Right atrium auricular region (tissue), 2 donors: ENCODE measurements at regions not wholly inside any gene's neighbourhood (a gene's known extent, or its start where the extent isn't known, plus 50 kb on each side); places are given as distances from the start of the nearest gene placed in this dataset.

Source experiments
- DNase-seq: peaks from one replicate; pipeline ENCODE4 v3.0.0-alpha.2; 2019; ENCODE audit warnings: low spot score
- H3K27ac ChIP-seq, 2 donors: fragments of 200-600 bp; sonication (generic); 1 replicate in 1 of 2; 2 replicates in 1 of 2; pipeline ENCODE4 v1.5.1; 2016 to 2019
- H3K27me3 ChIP-seq, 2 donors: fragments of 200-600 bp; sonication (generic); one replicate each; pipeline versions ENCODE4 v1.5.1 to v1.6.0; 2017 to 2019
- H3K36me3 ChIP-seq: fragments of 200-600 bp; sonication (generic); one replicate; pipeline ENCODE4 v1.5.1; 2016
- H3K4me1 ChIP-seq, 2 donors: fragments of 200-600 bp; sonication (generic); one replicate each; pipeline versions ENCODE4 v1.5.1 to v1.6.0; 2017 to 2019
- H3K4me3 ChIP-seq, 2 donors: fragments of 200-600 bp; sonication (generic); 1 replicate in 1 of 2; 2 replicates in 1 of 2; pipeline ENCODE4 v1.5.1; 2017 to 2019; ENCODE audit warnings: mild to moderate bottlenecking in 1 of 2, moderate library complexity in 1 of 2
- H3K9me3 ChIP-seq, 2 donors: fragments of 200-600 bp; sonication (generic); one replicate each; pipeline ENCODE4 v1.5.1; 2019
- TF ChIP-seq, protein P1 (sequence below), 2 donors: fragments of 200-600 bp; sonication (generic); IDR thresholded peaks; one replicate each; pipeline ENCODE4 v1.5.1; 2019; ENCODE audit warnings: antibody characterized with exemption in 2 of 2

DNA sequence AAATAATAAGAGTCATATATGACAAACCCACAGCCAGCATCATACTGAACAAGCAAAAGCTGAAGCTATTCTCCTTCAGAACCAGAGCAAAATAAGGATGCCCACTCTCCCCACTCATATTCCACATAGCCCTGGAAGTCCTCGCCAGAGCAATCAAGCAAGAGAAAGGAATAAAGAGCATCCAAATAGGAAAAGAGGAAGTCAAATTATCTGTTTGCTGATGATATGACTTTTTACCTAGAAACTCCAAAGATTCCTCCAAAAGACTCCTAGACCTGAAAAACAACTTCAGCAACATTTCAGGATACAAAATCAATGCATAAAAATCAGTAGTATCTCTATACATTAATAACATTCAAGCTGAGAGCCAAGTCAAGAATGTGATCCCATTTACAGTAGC is 217.5 kb downstream of the ABCC12 start:
- no peak for DNase-seq
- peaks cover 0 to 12% of the 10 kb centered on the region in 2 donors for H3K9me3 ChIP-seq
- H3K27ac ChIP-seq: no peak overlapping the region
- TF ChIP-seq, protein P1, sequence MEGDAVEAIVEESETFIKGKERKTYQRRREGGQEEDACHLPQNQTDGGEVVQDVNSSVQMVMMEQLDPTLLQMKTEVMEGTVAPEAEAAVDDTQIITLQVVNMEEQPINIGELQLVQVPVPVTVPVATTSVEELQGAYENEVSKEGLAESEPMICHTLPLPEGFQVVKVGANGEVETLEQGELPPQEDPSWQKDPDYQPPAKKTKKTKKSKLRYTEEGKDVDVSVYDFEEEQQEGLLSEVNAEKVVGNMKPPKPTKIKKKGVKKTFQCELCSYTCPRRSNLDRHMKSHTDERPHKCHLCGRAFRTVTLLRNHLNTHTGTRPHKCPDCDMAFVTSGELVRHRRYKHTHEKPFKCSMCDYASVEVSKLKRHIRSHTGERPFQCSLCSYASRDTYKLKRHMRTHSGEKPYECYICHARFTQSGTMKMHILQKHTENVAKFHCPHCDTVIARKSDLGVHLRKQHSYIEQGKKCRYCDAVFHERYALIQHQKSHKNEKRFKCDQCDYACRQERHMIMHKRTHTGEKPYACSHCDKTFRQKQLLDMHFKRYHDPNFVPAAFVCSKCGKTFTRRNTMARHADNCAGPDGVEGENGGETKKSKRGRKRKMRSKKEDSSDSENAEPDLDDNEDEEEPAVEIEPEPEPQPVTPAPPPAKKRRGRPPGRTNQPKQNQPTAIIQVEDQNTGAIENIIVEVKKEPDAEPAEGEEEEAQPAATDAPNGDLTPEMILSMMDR (IDR thresholded peaks at IDR 0.05): no peak
- no peaks in the 10 kb centered on the region for H3K36me3 ChIP-seq
- H3K4me1 ChIP-seq: no peaks in the 10 kb centered on the region
- H3K27me3 ChIP-seq: no peaks in the 10 kb centered on the region
- no peak overlapping the region for H3K4me3 ChIP-seq

GRCh38 chr16:47928008-47928407 is 227.8 kb downstream of the ABCC12 start:
- Histone ChIP-seq H3K27ac (no peak overlapping the region), H3K4me3 (no peak overlapping the region), H3K27me3 (no peaks in the 10 kb centered on the region), H3K4me1 (no peaks in the 10 kb centered on the region), H3K36me3 (no peaks in the 10 kb centered on the region), H3K9me3 (no peaks in the 10 kb centered on the region)
- TF ChIP-seq, protein P1 (IDR thresholded peaks at IDR 0.05): no peak
- DNase-seq: no peak

DNA sequence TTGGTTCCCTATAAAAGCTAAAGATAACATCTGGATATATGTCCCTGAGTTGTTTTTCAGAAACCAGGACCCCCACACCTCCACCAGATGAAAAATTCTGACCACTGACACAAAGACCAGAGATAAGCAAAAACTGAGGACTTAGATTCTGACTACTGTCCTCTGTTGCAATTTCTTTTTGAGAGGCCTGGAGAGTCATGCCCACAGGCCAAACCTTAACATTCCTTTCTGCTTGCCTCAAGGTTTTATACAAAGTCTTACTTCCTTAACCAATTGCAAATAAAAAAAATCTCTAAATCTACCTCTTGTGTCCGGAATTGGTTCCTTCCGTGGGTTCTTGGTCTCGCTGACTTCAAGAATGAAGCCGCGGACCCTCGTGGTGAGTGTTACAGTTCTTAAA is 228.5 kb downstream of the ABCC12 start:
- Histone ChIP-seq H3K27me3 (no peaks in the 10 kb centered on the region), H3K9me3 (no peaks in the 10 kb centered on the region), H3K36me3 (no peaks in the 10 kb centered on the region), H3K4me1 (no peaks in the 10 kb centered on the region), H3K27ac (no peak overlapping the region), H3K4me3 (no peak overlapping the region)
- DNase-seq: no peak
- TF ChIP-seq, protein P1 (IDR thresholded peaks at IDR 0.05): no peak

GRCh38 chr16:47925811-47926460 is 229.9 kb downstream of the ABCC12 start:
- no peaks in the 10 kb centered on the region for H3K9me3 ChIP-seq
- no peaks in the 10 kb centered on the region for H3K36me3 ChIP-seq
- H3K27ac ChIP-seq: no peak overlapping the region
- no peak overlapping the region for H3K4me3 ChIP-seq
- H3K4me1 ChIP-seq: no peaks in the 10 kb centered on the region
- TF ChIP-seq, protein P1 (IDR thresholded peaks at IDR 0.05): no peak
- no peak for DNase-seq
- H3K27me3 ChIP-seq: no peaks in the 10 kb centered on the region

- Histone ChIP-seq H3K4me3 (no peak overlapping the region), H3K36me3 (no peaks in the 10 kb centered on the region), H3K27ac (no peak overlapping the region), H3K27me3 (no peaks in the 10 kb centered on the region), H3K4me1 (no peaks in the 10 kb centered on the region), H3K9me3 (no peaks in the 10 kb centered on the region)
- DNase-seq: no peak
- TF ChIP-seq, protein P1 (IDR thresholded peaks at IDR 0.05): no peak
Observed at GRCh38 chr16:47924950-47925349, 230.8 kb downstream of the ABCC12 start.

DNA sequence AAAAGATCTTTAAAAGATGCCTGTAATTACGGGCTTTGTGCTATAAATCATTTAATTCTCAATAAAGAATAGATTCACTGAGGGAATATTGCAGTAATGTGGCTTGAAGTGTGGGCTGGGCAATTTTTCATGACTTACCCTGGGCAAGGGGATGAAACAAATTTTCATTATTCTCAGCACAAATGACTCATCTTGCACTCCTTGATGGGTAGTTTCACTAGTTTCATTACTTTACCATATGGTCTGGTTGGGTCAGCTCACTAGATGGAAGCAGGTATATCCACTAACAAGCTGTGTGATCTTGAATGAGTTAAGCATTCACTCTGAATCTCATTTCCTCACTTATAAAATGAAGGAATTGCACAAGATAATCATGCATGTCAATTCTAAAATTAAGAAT is 234.3 kb downstream of the ABCC12 start:
- Histone ChIP-seq H3K36me3 (no peaks in the 10 kb centered on the region), H3K9me3 (no peaks in the 10 kb centered on the region), H3K4me3 (no peak overlapping the region), H3K27ac (no peak overlapping the region), H3K27me3 (no peaks in the 10 kb centered on the region), H3K4me1 (no peaks in the 10 kb centered on the region)
- TF ChIP-seq, protein P1 (IDR thresholded peaks at IDR 0.05): no peak
- DNase-seq: no peak
